ENCODE measurements at regions not wholly inside any gene's neighbourhood (a gene's known extent, or its start where the extent isn't known, plus 50 kb on each side); places are given as distances from the start of the nearest gene placed in this dataset.

- no peak for TF ChIP-seq JUN (IDR thresholded peaks at IDR 0.05)
- no peak for TF ChIP-seq SMC3 (IDR thresholded peaks at IDR 0.05)
- no peak for TF ChIP-seq PHF8 (IDR thresholded peaks at IDR 0.05; ENCODE audit: borderline replicate concordance, low read depth)
- TF ChIP-seq, protein P1, sequence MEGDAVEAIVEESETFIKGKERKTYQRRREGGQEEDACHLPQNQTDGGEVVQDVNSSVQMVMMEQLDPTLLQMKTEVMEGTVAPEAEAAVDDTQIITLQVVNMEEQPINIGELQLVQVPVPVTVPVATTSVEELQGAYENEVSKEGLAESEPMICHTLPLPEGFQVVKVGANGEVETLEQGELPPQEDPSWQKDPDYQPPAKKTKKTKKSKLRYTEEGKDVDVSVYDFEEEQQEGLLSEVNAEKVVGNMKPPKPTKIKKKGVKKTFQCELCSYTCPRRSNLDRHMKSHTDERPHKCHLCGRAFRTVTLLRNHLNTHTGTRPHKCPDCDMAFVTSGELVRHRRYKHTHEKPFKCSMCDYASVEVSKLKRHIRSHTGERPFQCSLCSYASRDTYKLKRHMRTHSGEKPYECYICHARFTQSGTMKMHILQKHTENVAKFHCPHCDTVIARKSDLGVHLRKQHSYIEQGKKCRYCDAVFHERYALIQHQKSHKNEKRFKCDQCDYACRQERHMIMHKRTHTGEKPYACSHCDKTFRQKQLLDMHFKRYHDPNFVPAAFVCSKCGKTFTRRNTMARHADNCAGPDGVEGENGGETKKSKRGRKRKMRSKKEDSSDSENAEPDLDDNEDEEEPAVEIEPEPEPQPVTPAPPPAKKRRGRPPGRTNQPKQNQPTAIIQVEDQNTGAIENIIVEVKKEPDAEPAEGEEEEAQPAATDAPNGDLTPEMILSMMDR (IDR thresholded peaks at IDR 0.05): no peak
- TF ChIP-seq ZSCAN20 (CRISPR knock-in tag; IDR thresholded peaks at IDR 0.05): no peak
Observed at GRCh38 chr11:92347454-92347853, 122.8 kb downstream of the FAT3 start.
